B cell (primary cell): ENCODE measurements at regions not wholly inside any gene's neighbourhood (a gene's known extent, or its start where the extent isn't known, plus 50 kb on each side); places are given as distances from the start of the nearest gene placed in this dataset.

Source experiments
- ATAC-seq: fragments of 200-7000 bp; cut with Tn5 transposase; one replicate; pipeline ENCODE4 v1.10.0; 2021; ENCODE audit warnings: low read depth, mild to moderate bottlenecking, moderate number of reproducible peaks, moderate library complexity
- CTCF ChIA-PET: fragments of 350-600 bp; sonication (Branson Sonifier 250); formaldehyde crosslinking; loops from one replicate; lab custom pipeline; 2021; ENCODE audit warnings: antibody characterized with exemption, inconsistent platforms; lab: Charles Lee
- POLR2A ChIA-PET: fragments of 350-600 bp; sonication (Branson Sonifier 250); formaldehyde crosslinking; loops from one replicate; lab custom pipeline; 2021; ENCODE audit warnings: antibody characterized with exemption; lab: Charles Lee
- DNase-seq: peaks from one replicate; pipeline ENCODE4 v3.0.0; 2013
- H2AFZ ChIP-seq: 2 replicates; pipeline ENCODE4 v1.6.1; 2012; ENCODE audit warnings: mild to moderate bottlenecking, low read depth, low read length; ENCODE audit not compliant: insufficient read depth, poor library complexity, severe bottlenecking
- H3K27ac ChIP-seq, 2 donors: 1 replicate in 1 of 2; 2 replicates in 1 of 2; pipeline ENCODE4 v1.5.1; 2012 to 2013; ENCODE audit warnings: low read length in 2 of 2, mild to moderate bottlenecking in 2 of 2, moderate library complexity in 1 of 2
- H3K27me3 ChIP-seq, 4 experiments: fragments of 200-600 bp in 1 of 4; sonication (generic) in 1 of 4; replicated peaks in 1 of 4; 1 replicate in 2 of 4; 2 replicates in 2 of 4; pipeline versions ENCODE4 v1.6.1 to v1.7.0; 2013 to 2016; ENCODE audit warnings: low read length in 3 of 4, mild to moderate bottlenecking in 2 of 4, mixed read lengths in 1 of 4, moderate library complexity in 1 of 4; ENCODE audit not compliant: insufficient read depth in 4 of 4, control insufficient read depth in 3 of 4; ENCODE audit errors: control extremely low read depth in 1 of 4
- H3K36me3 ChIP-seq, 2 experiments: replicated peaks in 1 of 2; 1 replicate in 1 of 2; 2 replicates in 1 of 2; pipeline versions ENCODE4 v1.6.1 to v1.7.1; 2013; ENCODE audit warnings: low read length in 1 of 2; ENCODE audit not compliant: insufficient read depth in 2 of 2, control insufficient read depth in 1 of 2; ENCODE audit errors: control extremely low read depth in 1 of 2, extremely low read depth in 1 of 2
- H3K4me1 ChIP-seq, 2 donors: fragments of 200-600 bp in 1 of 2; sonication (generic) in 1 of 2; 1 replicate in 1 of 2; 2 replicates in 1 of 2; pipeline versions ENCODE4 v1.5.1 to v1.6.1; 2013 to 2017; ENCODE audit warnings: low read length in 2 of 2; ENCODE audit not compliant: control insufficient read depth in 2 of 2, insufficient read depth in 2 of 2
- H3K4me2 ChIP-seq: replicated peaks from 2 replicates; pipeline ENCODE3; 2012; ENCODE audit warnings: mild to moderate bottlenecking, low read depth, low read length; ENCODE audit not compliant: poor library complexity, severe bottlenecking
- H3K4me3 ChIP-seq, 5 experiments: fragments of 200-600 bp in 1 of 5; sonication (generic) in 1 of 5; 1 replicate in 3 of 5; 2 replicates in 2 of 5; pipeline versions ENCODE4 v1.5.1 to v1.7.0; 2011 to 2016; ENCODE audit warnings: low read length in 4 of 5, mild to moderate bottlenecking in 4 of 5, low read depth in 2 of 5, control low read depth in 1 of 5, moderate library complexity in 1 of 5; ENCODE audit not compliant: insufficient read depth in 1 of 5; ENCODE audit errors: control extremely low read depth in 1 of 5, extremely low read depth in 1 of 5
- H3K79me2 ChIP-seq: fragments of 200-600 bp; sonication (generic); one replicate; pipeline ENCODE4 v1.6.0; 2016; ENCODE audit warnings: low read length; ENCODE audit not compliant: control insufficient read depth, insufficient read depth
- H3K9ac ChIP-seq: fragments of 200-600 bp; sonication (generic); 2 replicates; pipeline ENCODE4 v1.6.1; 2017; ENCODE audit warnings: mild to moderate bottlenecking, low read length, moderate library complexity
- H3K9me3 ChIP-seq, 3 donors: one replicate each; pipeline versions ENCODE4 v1.6.1 to v1.7.1; 2013; ENCODE audit warnings: low read length in 2 of 3; ENCODE audit not compliant: control insufficient read depth in 2 of 3, insufficient read depth in 1 of 3; ENCODE audit errors: control extremely low read depth in 1 of 3
- H4K20me1 ChIP-seq: 2 replicates; pipeline ENCODE4 v1.6.0; 2012; ENCODE audit warnings: mild to moderate bottlenecking, low read length; ENCODE audit not compliant: insufficient read depth, control insufficient read depth, poor library complexity, severe bottlenecking
- H3K27ac Mint-ChIP-seq: one replicate; pipeline ENCODE4 v1.8.0; 2021; ENCODE audit warnings: mixed read lengths
- H3K27me3 Mint-ChIP-seq: one replicate; pipeline ENCODE4 v1.8.0; 2021; ENCODE audit warnings: mixed read lengths
- H3K4me1 Mint-ChIP-seq: one replicate; pipeline ENCODE4 v1.8.0; 2021; ENCODE audit warnings: mixed read lengths
- H3K4me3 Mint-ChIP-seq: one replicate; pipeline ENCODE4 v1.8.0; 2021; ENCODE audit warnings: mixed read lengths
- H3K9me3 Mint-ChIP-seq: one replicate; pipeline ENCODE4 v1.8.0; 2022; ENCODE audit warnings: mixed read lengths; ENCODE audit not compliant: insufficient read depth
- EZH2 ChIP-seq: IDR thresholded peaks from 2 replicates; pipeline ENCODE4 v1.6.1; 2012; ENCODE audit warnings: borderline replicate concordance, low read depth, mild to moderate bottlenecking, moderate library complexity, low read length; ENCODE audit not compliant: insufficient read depth, poor library complexity, severe bottlenecking
- WGBS: methylation state at CpG from one replicate; pipeline ENCODE4 v1.1.5; 2013; ENCODE audit warnings: missing lambda C conversion rate; ENCODE audit not compliant: insufficient coverage; 5-methylcytosine and 5-hydroxymethylcytosine counted together
- intact Hi-C: fragments of 100-400 bp; cut with micrococcal nuclease; formaldehyde crosslinking; loops from one replicate; pipeline ENCODE4 v1.10.0; 2022
- TF ChIP-seq, protein P1 (sequence below): fragments of 200-600 bp; IDR thresholded peaks from one replicate; pipeline ENCODE4 v1.8.0; 2022; ENCODE audit warnings: antibody characterized with exemption, mild to moderate bottlenecking

DNA sequence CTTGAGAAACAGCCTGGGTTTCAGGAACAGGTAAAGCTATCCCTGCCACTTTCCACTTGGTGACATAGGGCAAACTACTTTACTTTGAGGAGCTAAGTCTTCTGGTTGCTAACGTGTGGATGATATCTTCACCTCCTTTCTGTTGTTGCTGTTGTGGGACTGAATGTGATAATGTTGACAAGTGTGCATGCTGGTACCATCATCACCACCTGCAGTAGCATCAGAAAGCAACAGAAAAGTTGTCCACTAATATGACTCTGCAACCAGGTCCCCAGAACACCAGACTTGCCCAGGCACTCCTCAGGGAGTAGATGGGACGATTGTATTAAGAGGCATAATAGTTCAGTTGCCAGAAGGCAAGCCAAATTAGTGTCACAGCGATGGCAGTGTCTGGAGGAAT, 203.2 kb upstream of the MCTP2 start:
- no peaks in the 10 kb centered on the region for H3K9me3 Mint-ChIP-seq
- Histone ChIP-seq H3K79me2 (no peaks in the 10 kb centered on the region), H3K4me1 (no peaks in the 10 kb centered on the region), H3K4me3 (no peak overlapping the region), H3K9me3 (no peaks in the 10 kb centered on the region), H3K27ac (no peak overlapping the region), H3K4me2 (no peak overlapping the region), H3K36me3 (no peaks in the 10 kb centered on the region), H2AFZ (no peak overlapping the region), H3K27me3 (no peaks in the 10 kb centered on the region), H4K20me1 (no peaks in the 10 kb centered on the region), H3K9ac (no peak overlapping the region)
- 93% methylated on average over 3 of the region's 3 CpGs for WGBS
- intact Hi-C loops, result no loop called here
- ChIA-PET CTCF (no interaction called here), POLR2A (no interaction called here)
- H3K4me3 Mint-ChIP-seq, result no peak overlapping the region
- DNase-seq, result no peak
- no peaks in the 10 kb centered on the region for H3K4me1 Mint-ChIP-seq
- no peak overlapping the region for H3K27ac Mint-ChIP-seq
- no peak for TF ChIP-seq EZH2
- TF ChIP-seq, protein P1, sequence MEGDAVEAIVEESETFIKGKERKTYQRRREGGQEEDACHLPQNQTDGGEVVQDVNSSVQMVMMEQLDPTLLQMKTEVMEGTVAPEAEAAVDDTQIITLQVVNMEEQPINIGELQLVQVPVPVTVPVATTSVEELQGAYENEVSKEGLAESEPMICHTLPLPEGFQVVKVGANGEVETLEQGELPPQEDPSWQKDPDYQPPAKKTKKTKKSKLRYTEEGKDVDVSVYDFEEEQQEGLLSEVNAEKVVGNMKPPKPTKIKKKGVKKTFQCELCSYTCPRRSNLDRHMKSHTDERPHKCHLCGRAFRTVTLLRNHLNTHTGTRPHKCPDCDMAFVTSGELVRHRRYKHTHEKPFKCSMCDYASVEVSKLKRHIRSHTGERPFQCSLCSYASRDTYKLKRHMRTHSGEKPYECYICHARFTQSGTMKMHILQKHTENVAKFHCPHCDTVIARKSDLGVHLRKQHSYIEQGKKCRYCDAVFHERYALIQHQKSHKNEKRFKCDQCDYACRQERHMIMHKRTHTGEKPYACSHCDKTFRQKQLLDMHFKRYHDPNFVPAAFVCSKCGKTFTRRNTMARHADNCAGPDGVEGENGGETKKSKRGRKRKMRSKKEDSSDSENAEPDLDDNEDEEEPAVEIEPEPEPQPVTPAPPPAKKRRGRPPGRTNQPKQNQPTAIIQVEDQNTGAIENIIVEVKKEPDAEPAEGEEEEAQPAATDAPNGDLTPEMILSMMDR, result no peak
- ATAC-seq, result no peak
- H3K27me3 Mint-ChIP-seq, result peaks cover 20% of the 10 kb centered on the region

GRCh38 chr15:94027581-94027980, 203.8 kb upstream of the MCTP2 start:
- Histone ChIP-seq H3K27ac (no peak overlapping the region), H3K4me1 (no peaks in the 10 kb centered on the region), H4K20me1 (no peaks in the 10 kb centered on the region), H3K36me3 (no peaks in the 10 kb centered on the region), H3K27me3 (no peaks in the 10 kb centered on the region), H3K9ac (no peak overlapping the region), H3K4me3 (no peak overlapping the region), H2AFZ (no peak overlapping the region), H3K9me3 (no peaks in the 10 kb centered on the region), H3K79me2 (no peaks in the 10 kb centered on the region), H3K4me2 (no peak overlapping the region)
- TF ChIP-seq, protein P1, result no peak
- TF ChIP-seq EZH2, result no peak
- Mint-ChIP-seq H3K4me1 (no peaks in the 10 kb centered on the region), H3K4me3 (no peak overlapping the region), H3K27me3 (peaks cover 20% of the 10 kb centered on the region), H3K9me3 (no peaks in the 10 kb centered on the region), H3K27ac (no peak overlapping the region)
- intact Hi-C loops, result no loop called here
- no peak for ATAC-seq
- DNase-seq, result no peak
- no CpG with 5 or more reads among the region's 1 CpG for WGBS
- ChIA-PET POLR2A (no interaction called here), CTCF (no interaction called here)
